OCI-LY3 (cell line): ENCODE measurements at regions not wholly inside any gene's neighbourhood (a gene's known extent, or its start where the extent isn't known, plus 50 kb on each side); places are given as distances from the start of the nearest gene placed in this dataset.

Experiments used
- EZH2phosphoT487 ChIP-seq: fragments of 200-600 bp; shearing (Covaris generic); IDR thresholded peaks from 2 replicates; pipeline ENCODE4 v1.6.1; 2018; ENCODE audit warnings: antibody characterized with exemption, mixed run types, low read depth
- TF ChIP-seq, protein P1 (sequence below): fragments of 200-600, 300-600 bp; sonication (generic); IDR thresholded peaks from 2 replicates; pipeline ENCODE4 v1.5.1; 2014; ENCODE audit warnings: antibody characterized with exemption, low read length, low read depth

DNA sequence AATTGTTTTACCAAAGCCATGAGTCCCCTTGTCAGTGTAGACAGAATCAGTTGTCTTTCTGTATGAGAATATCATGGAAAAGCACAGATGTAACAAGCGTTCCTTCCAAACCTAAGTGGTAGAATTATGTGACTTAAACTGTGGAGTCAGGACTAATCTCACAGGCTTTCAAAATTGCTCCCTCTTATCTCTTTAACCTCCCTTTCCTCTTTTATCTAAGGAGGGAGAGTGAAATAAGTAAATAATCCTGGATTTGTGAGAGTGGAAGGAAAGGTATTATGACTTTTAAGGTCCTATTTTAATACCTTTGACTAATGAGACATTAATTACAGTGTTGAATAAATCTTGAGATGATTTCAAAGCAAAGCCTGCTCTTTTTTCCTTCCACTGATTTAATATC lies 52.4 kb upstream of the LIFR start:
- TF ChIP-seq, protein P1, sequence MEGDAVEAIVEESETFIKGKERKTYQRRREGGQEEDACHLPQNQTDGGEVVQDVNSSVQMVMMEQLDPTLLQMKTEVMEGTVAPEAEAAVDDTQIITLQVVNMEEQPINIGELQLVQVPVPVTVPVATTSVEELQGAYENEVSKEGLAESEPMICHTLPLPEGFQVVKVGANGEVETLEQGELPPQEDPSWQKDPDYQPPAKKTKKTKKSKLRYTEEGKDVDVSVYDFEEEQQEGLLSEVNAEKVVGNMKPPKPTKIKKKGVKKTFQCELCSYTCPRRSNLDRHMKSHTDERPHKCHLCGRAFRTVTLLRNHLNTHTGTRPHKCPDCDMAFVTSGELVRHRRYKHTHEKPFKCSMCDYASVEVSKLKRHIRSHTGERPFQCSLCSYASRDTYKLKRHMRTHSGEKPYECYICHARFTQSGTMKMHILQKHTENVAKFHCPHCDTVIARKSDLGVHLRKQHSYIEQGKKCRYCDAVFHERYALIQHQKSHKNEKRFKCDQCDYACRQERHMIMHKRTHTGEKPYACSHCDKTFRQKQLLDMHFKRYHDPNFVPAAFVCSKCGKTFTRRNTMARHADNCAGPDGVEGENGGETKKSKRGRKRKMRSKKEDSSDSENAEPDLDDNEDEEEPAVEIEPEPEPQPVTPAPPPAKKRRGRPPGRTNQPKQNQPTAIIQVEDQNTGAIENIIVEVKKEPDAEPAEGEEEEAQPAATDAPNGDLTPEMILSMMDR: no peak
- no peak for TF ChIP-seq EZH2phosphoT487
